HUES6 (cell line): ENCODE measurements at regions not wholly inside any gene's neighbourhood (a gene's known extent, or its start where the extent isn't known, plus 50 kb on each side); places are given as distances from the start of the nearest gene placed in this dataset.

Experiments used
- H3K27ac ChIP-seq: 2 replicates; pipeline ENCODE4 v1.7.0; 2013; ENCODE audit warnings: low read depth, mild to moderate bottlenecking, low read length, inconsistent platforms
- H3K27me3 ChIP-seq: 2 replicates; pipeline ENCODE4 v1.6.1; 2013; ENCODE audit warnings: low read length; ENCODE audit not compliant: control insufficient read depth, insufficient read depth
- H3K36me3 ChIP-seq: 2 replicates; pipeline ENCODE4 v1.6.1; 2013; ENCODE audit warnings: low read length; ENCODE audit not compliant: control insufficient read depth, insufficient read depth
- H3K4me1 ChIP-seq: 2 replicates; pipeline ENCODE4 v1.6.1; 2013; ENCODE audit warnings: low read length; ENCODE audit not compliant: control insufficient read depth, insufficient read depth
- H3K4me3 ChIP-seq: 2 replicates; pipeline ENCODE4 v1.5.1; 2013; ENCODE audit warnings: low read depth, low read length
- H3K9ac ChIP-seq: one replicate; pipeline ENCODE4 v1.6.1; 2013; ENCODE audit warnings: mild to moderate bottlenecking, low read length
- H3K9me3 ChIP-seq: 2 replicates; pipeline ENCODE4 v1.6.1; 2013; ENCODE audit warnings: low read depth, low read length; ENCODE audit not compliant: control insufficient read depth, insufficient read depth

GRCh38 chr2:120480903-120481445, 135.0 kb downstream of the INHBB start:
- no peaks in the 10 kb centered on the region for H3K9me3 ChIP-seq
- H3K36me3 ChIP-seq, result no peaks in the 10 kb centered on the region
- no peak overlapping the region for H3K9ac ChIP-seq
- no peak overlapping the region for H3K27ac ChIP-seq
- H3K4me1 ChIP-seq, result no peaks in the 10 kb centered on the region
- no peak overlapping the region for H3K4me3 ChIP-seq
- H3K27me3 ChIP-seq, result peaks cover 81% of the 10 kb centered on the region

DNA sequence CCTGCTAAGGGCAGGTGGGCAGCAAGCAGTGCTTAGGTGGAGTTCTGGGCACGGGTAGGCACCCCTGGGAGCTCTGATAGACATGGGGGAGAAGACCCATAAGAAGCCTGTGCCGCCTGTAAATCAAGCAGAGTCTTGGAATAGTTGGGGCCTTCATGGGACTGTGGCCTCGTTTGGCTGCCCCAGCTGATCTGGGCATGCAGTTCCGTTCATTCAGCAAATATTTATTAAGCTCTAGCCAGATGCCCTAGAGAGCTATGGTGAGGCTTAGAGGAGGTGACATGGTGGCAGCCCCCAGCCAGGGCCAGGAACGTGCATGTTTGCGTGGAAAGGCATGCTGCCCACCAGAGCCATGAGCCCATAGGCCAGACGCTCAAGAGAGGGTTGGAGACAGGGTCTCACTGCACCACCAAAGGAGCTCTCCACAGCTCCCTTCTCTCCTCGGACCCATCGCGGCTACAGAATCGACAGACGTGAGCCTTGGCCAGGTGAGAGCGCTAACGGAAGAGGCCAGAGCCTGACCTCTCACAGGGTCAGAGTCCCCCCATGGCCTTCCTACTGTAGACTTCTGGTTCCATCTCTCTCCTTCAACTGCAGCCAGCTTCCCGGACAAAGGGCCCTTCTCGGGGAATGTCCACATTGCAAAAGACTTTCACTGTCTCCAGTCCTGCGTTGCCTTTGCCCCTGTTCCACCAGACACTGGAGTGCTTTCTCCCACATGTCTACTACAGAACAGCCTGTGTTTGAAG, 135.7 kb downstream of the INHBB start:
- H3K27me3 ChIP-seq, result peaks cover 82% of the 10 kb centered on the region
- H3K27ac ChIP-seq, result no peak overlapping the region
- no peaks in the 10 kb centered on the region for H3K4me1 ChIP-seq

DNA sequence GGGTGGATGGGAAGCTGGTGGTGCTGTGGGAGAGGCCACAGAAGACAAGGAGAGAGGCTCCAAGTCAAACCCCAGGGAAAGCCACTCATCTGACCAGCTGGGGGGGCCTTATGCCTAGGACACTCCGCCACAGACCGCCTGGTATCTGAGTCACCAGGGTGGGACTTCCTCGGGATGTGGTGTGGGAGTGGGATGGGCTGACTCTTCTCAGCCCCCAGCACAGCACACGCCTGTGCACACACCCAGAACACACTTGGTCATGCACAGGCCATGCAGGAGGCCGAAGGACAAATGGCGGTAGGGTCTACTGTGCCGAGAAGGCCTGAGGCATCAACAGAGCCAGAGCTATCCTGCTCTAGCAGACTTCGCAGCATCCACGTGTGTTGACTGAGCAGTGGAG, 136.4 kb downstream of the INHBB start:
- no peaks in the 10 kb centered on the region for H3K9me3 ChIP-seq
- no peak overlapping the region for H3K4me3 ChIP-seq
- H3K36me3 ChIP-seq, result no peaks in the 10 kb centered on the region
- no peak overlapping the region for H3K27ac ChIP-seq
- no peaks in the 10 kb centered on the region for H3K4me1 ChIP-seq
- H3K9ac ChIP-seq, result no peak overlapping the region
- H3K27me3 ChIP-seq, result peaks cover 75% of the 10 kb centered on the region

More for the DNA sequence above, 135.7 kb downstream of the INHBB start:
- Histone ChIP-seq H3K9me3 (no peaks in the 10 kb centered on the region), H3K9ac (no peak overlapping the region), H3K4me3 (no peak overlapping the region), H3K36me3 (no peaks in the 10 kb centered on the region)

DNA sequence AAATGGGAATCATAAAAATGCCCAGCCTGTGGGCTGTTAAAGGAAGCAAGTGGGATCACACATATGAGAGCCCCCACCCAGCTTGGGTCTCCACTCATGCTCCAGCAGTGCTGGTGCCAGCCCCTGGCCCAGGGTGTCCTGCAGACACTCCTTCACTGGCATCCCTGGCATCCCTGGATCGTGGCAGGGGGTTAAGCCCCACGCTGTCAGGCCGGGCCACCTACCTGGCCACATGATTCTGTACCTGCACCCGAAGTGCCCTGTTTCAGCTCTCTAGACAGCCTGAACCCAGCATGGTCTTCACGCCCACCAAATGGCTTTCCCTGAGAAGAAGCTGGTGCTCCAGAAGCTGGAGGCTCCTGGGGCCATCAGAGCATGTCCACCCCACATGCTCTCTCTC, 137.4 kb downstream of the INHBB start:
- no peaks in the 10 kb centered on the region for H3K36me3 ChIP-seq
- peaks cover 77% of the 10 kb centered on the region for H3K27me3 ChIP-seq
- H3K9ac ChIP-seq, result no peak overlapping the region
- no peak overlapping the region for H3K27ac ChIP-seq
- no peaks in the 10 kb centered on the region for H3K4me1 ChIP-seq
- no peaks in the 10 kb centered on the region for H3K9me3 ChIP-seq
- no peak overlapping the region for H3K4me3 ChIP-seq

- Histone ChIP-seq H3K36me3 (no peaks in the 10 kb centered on the region), H3K4me1 (peaks cover 3% of the 10 kb centered on the region; the same call in 1 of the 2 replicates)
Measured at GRCh38 chr2:120485096-120485495, 139.2 kb downstream of the INHBB start.

DNA sequence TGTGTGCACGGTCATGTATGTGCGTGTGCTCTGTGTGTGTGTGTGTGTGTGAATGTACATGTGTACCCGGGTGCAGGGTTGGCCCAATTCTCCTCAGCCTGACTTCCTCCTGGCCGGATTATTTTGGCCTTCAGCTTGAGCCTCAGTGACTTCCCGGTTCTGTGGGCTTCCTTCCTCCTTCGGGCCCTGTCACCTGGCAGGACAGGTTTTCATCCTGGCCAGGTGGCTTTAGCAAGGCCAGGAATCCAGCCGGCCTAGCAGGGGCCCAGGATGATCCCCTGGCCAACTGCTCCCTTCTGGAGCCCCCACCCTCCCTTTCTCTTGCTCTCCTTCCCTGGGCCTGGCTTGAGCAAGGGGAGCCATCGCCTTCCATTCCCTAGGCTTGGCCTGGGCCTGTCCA, 140.5 kb downstream of the INHBB start:
- Histone ChIP-seq H3K9ac (no peak overlapping the region), H3K27me3 (peaks cover 63% of the 10 kb centered on the region), H3K4me1 (peaks cover 3% of the 10 kb centered on the region; the same call in 1 of the 2 replicates), H3K9me3 (no peaks in the 10 kb centered on the region), H3K4me3 (no peak overlapping the region), H3K36me3 (no peaks in the 10 kb centered on the region), H3K27ac (no peak overlapping the region)

More at GRCh38 chr2:120485096-120485495, 139.2 kb downstream of the INHBB start:
- Histone ChIP-seq H3K27ac (no peak overlapping the region), H3K9me3 (no peaks in the 10 kb centered on the region), H3K27me3 (peaks cover 71% of the 10 kb centered on the region), H3K9ac (no peak overlapping the region), H3K4me3 (no peak overlapping the region)

GRCh38 chr2:120486946-120487345, 141.0 kb downstream of the INHBB start:
- H3K27me3 ChIP-seq, result peaks cover 61% of the 10 kb centered on the region
- peaks cover 3% of the 10 kb centered on the region; the same call in 1 of the 2 replicates for H3K4me1 ChIP-seq
- H3K9ac ChIP-seq, result no peak overlapping the region
- H3K36me3 ChIP-seq, result no peaks in the 10 kb centered on the region
- H3K27ac ChIP-seq, result no peak overlapping the region
- H3K9me3 ChIP-seq, result no peaks in the 10 kb centered on the region
- H3K4me3 ChIP-seq, result no peak overlapping the region

DNA sequence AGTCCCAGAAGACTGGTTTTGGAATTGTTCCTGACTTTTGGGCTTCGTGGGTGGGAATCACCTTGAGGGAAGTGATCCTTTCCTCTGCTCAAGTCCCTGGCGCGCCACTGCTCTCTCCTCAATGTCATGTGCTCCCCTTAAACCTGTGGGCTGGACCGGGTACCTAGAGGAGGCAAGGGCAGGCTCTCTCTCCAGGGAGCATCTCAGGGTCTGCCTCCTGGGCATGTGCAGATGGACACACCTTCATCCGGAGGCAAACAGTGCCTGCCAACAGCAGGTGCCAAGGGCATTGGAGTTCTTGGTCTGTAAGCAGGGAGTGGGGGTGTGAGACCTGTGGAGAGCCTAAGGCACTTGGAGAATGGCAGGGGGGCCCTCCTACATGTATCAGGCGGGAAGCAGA, 142.6 kb downstream of the INHBB start:
- no peak overlapping the region for H3K4me3 ChIP-seq
- no peaks in the 10 kb centered on the region for H3K36me3 ChIP-seq
- peaks cover 3% of the 10 kb centered on the region; the same call in 1 of the 2 replicates for H3K4me1 ChIP-seq
- H3K27ac ChIP-seq, result no peak overlapping the region
- H3K27me3 ChIP-seq, result peaks cover 45% of the 10 kb centered on the region
- no peaks in the 10 kb centered on the region for H3K9me3 ChIP-seq
- H3K9ac ChIP-seq, result no peak overlapping the region

DNA sequence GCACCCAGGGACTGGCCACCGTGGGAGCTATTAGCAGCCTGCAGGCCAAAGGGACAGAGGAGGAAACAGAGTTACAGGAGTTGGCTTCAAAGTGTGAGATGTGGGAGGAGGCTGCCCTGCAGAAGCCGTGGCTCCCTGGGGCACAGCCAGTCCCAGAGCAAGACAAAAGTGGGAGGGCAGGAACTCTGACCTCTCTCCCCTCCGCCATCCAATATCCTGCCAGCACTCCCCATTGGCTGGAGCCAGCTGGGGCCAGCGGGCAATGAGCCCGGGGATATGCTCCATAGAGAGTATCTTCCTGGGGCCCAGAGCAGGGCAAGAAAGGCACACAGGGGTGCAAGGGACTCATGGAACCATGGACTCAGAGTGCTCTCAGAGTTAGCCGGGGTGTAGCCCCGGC, 143.1 kb downstream of the INHBB start:
- H3K27ac ChIP-seq, result no peak overlapping the region
- peaks cover 3% of the 10 kb centered on the region; the same call in 1 of the 2 replicates for H3K4me1 ChIP-seq
- no peaks in the 10 kb centered on the region for H3K36me3 ChIP-seq
- no peak overlapping the region for H3K4me3 ChIP-seq
- H3K9me3 ChIP-seq, result no peaks in the 10 kb centered on the region
- peaks cover 40% of the 10 kb centered on the region for H3K27me3 ChIP-seq
- no peak overlapping the region for H3K9ac ChIP-seq

DNA sequence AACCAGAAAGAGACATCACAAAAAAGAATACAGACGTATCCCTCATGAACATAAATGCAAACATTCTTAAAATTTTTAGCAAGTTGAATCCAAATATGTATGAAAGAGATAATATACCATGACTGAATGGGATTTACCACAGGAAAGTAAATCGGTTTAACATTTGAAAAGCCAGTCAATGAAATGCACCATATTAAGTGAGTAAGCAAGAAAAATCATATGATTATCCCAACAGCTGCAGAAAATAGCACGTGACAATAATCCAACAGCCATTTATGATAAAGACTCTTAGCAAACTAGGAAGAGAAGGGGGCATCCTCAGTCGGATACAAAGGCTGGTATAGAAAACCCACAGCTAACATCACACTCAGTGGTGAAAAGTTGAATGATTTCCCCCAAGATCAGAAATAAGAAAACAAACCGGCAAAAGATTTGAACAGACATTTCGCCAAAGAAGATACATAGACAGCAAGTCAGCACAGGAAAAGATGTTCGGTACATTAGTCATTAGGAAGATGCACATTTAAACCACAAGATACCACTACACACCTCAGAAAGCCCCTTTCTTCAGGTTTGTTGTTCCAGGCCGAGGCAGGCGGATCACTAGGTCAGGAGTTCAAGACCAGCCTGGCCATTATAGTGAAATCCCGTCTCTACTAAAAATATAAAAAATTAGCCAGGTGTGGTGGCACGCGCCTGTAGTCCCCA, 144.3 kb downstream of the INHBB start:
- H3K27ac ChIP-seq, result no peak overlapping the region
- H3K9me3 ChIP-seq, result no peaks in the 10 kb centered on the region
- peaks cover 3% of the 10 kb centered on the region; the same call in 1 of the 2 replicates for H3K4me1 ChIP-seq
- H3K27me3 ChIP-seq, result peaks cover 32% of the 10 kb centered on the region
- no peak overlapping the region for H3K9ac ChIP-seq
- H3K4me3 ChIP-seq, result no peak overlapping the region
- H3K36me3 ChIP-seq, result no peaks in the 10 kb centered on the region

DNA sequence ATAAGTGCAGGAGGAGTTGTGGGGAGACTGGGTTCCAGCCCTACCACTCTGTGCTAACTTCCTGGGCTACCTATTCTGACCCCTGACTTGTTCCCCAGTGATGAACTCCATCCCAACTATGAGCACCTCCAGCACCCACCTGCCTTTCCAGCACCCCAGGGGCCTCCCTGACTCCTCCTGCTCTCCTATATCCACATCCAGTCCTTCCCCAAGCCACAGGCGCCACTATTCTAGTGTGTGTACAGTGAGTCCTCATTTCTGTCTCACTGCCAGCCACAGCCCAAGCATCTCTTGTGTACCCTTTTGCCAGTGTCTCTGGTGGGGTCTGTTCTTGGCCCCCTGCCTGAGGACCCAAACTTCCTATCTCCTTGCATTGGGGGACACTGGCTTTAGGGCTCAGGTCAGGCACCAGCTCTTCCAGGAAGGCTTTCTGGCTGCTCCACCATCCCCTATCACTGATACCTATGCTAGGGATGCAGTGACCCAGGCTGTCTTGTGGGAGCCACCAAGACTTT, 145.2 kb downstream of the INHBB start:
- H3K9me3 ChIP-seq, result no peaks in the 10 kb centered on the region
- H3K27ac ChIP-seq, result no peak overlapping the region
- H3K4me3 ChIP-seq, result no peak overlapping the region
- peaks cover 23% of the 10 kb centered on the region for H3K27me3 ChIP-seq
- no peaks in the 10 kb centered on the region for H3K36me3 ChIP-seq
- H3K4me1 ChIP-seq, result peaks cover 3% of the 10 kb centered on the region; the same call in 1 of the 2 replicates
- H3K9ac ChIP-seq, result no peak overlapping the region
